NOMO-1 treated with DMSO at 0.1 percent for 48 hours (cell line): ENCODE measurements at regions not wholly inside any gene's neighbourhood (a gene's known extent, or its start where the extent isn't known, plus 50 kb on each side); places are given as distances from the start of the nearest gene placed in this dataset.

Source experiments
- DNase-seq: peaks from one replicate; lab custom pipeline; 2025; ENCODE audit not compliant: unreplicated experiment; lab: John Stamatoyannopoulos, UW

DNA sequence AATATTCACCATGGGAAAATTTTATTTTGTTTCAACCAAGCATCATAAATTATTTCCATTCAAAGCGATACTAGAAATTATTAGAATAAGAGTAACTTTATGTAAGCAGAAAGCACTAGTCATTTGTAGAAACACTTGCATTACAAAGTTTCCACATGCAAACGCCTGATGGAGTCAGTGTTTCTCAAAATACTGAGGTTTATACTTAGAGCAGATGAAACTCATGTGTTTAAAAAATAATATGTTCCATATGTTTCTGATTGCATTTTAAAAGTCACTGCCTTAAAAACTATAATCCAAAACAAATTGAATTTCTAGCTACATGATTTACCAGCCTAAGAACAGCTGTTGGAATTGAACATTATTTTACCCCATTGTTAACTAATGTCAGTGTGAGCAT, 1246.4 kb downstream of the SLC16A7 start:
- no peak for DNase-seq

GRCh38 chr12:60844101-60844500, 1248.3 kb downstream of the SLC16A7 start:
- DNase-seq, result no peak

DNA sequence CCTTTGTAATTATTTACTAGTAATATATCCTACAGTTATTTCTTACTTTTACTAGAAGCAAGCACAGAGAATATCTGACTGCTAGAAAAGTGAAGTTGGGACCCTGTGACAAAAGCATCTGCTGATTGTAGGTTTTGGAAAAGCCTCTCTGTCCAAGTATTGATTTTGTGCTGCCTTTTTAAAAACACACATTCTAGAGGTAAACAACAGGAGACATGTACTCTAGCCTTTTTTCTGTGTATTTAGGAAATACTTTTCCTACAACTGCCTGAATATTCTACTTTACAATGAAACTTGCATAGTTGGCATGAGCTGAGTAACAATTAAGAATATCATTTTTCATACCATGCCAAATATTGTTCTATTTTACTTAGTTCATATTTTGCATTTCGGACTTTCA, 1249.0 kb downstream of the SLC16A7 start:
- DNase-seq, result no peak

GRCh38 chr12:60845696-60846095, 1249.9 kb downstream of the SLC16A7 start:
- no peak for DNase-seq

- no peak for DNase-seq
Measured at GRCh38 chr12:60847281-60847680, 1251.5 kb downstream of the SLC16A7 start.

- no peak for DNase-seq
Measured at GRCh38 chr12:60849723-60850122, 1253.9 kb downstream of the SLC16A7 start.

DNA sequence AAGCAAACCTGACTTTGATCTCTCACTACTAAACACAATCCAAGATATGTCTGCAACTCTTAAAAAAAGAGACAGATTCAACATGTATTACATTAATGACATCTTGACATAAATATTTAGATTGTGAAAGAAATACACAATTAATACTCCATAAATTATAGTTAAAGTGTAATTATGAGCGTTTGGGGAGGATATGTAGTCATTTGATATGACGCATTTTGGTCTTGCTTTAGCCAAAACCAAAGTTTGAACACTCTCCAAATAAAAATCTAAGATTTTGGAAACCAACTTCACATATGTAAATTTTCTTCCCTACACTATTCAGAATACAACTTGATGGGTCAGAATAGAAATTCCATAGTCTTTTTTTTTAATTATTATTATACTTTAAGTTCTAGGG, 1257.6 kb downstream of the SLC16A7 start:
- no peak for DNase-seq

GRCh38 chr12:60863421-60863820, 1267.6 kb downstream of the SLC16A7 start:
- DNase-seq, result no peak

- DNase-seq, result no peak
Measured at GRCh38 chr12:60872219-60872618, 1276.4 kb downstream of the SLC16A7 start.

DNA sequence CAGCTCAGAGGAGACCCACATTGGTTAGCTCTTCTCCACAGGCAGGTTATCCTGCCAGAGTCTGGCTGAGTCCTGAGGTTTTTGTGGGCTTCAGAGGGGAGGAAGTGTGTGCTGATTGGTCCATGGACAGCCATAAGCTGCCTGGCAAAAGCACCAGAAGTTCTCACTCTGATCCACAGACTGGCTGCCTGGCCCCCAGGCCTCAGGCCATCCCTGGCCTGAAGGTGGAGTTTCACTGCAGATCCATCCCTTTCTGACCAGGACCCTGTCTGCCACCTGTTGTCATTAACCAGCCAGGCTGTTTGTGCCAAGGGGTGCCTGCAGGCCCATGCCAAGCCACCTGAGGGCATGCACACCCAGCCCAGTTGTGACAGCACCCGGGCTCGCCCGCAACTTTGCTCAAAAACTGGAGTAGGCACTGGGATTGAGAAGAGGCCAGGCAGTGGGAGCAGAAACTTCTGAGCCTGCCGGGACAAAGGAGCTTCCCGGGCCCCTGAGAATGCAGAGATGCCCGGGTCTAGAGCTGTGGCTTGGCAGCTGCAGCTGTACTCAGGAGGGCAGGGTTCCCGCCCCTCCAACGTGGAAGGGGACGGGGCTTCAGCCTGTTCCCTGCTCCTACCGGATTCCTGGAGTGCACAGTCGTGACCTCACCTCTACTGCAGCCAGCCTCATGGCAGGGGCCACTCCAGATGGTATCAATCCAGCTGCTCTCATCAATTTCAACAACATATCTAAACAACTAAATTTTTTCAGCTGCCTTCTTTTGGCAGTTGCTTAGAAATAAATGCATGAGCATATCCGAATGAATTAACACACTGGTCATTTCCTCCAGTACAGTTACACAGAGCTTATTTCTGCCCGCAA, 1277.3 kb downstream of the SLC16A7 start:
- DNase-seq, result no peak

DNA sequence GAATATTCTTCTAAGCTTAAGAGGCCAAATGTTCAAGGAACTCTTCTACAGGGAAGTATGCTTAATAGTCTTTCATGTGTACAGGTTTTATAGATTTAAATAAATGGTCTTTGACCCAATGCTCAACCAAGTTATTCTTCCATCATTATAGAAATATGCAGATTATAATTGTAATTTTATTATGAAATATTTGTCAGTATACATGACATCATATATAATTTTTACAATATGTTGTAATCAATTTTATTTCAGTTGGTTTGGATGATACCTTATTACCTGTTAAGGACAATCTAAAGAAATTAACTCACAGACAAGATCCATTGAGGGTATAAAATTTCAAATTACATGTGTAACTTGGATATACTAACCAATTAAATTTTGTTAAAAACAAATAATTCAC, 1278.3 kb downstream of the SLC16A7 start:
- DNase-seq, result no peak

GRCh38 chr12:60920841-60921495, 1325.1 kb downstream of the SLC16A7 start:
- no peak for DNase-seq

DNA sequence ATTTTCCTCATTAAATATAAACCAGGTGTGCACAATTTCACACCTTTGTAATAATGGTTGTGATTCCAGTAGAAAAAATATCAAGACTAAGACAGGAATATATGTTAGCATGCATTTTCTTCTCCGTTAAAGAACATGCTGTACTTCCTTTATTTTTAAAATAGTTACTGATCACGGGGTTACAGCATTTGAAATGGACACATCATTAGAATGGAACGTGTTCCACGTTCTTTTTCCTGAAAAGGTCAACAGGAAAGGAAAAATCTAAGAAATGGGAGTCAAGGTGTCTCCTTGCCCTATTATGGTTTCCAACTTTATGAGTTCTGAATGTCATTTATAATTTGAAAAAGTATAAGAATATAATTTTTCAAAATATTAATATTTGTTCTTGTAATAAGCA, 1325.7 kb downstream of the SLC16A7 start:
- DNase-seq, result no peak

- DNase-seq, result no peak
Measured at GRCh38 chr12:60926256-60926655, 1330.4 kb downstream of the SLC16A7 start.

DNA sequence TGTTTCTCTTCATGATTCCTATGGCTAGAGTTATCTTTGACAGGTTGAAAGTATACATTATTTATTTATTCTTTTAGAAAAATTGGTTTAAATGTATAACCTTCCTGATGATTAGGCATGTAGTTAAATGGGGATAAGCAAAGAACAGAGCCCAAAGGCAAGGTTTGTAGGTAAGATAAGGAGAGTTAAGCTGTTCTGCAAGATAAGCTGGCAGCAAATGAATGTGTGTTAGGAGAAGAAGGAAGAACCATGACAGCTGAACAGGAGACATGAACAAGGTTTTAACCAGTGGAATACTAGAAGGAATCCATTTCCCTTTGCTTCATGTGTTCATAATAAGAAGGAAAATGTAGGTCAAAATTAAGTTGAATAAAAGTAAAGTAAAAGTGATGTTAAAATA, 1330.1 kb upstream of the USP15 start:
- DNase-seq, result no peak

- no peak for DNase-seq
Measured at GRCh38 chr12:60935981-60936761, 1324.0 kb upstream of the USP15 start.

DNA sequence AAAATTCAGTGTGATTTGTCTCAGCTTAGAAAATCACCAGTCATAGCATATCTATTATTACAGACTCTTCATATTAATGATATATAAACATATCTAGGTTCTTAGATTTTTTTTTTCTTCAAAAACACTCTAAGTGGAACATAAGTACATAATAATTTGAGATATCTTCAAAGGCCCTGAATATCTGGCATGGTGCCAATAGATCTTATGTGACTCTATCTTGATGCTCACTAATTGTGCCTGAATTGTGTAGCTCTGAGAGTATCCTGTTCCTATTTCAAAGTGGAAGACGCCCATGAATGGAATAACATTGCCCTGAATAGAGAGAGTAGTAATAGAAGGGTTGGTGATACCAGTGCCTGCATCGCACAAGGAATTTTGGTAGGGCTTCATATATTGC, 1312.7 kb upstream of the USP15 start:
- DNase-seq, result no peak

- no peak for DNase-seq
Measured at GRCh38 chr12:60967128-60967527, 1293.1 kb upstream of the USP15 start.

DNA sequence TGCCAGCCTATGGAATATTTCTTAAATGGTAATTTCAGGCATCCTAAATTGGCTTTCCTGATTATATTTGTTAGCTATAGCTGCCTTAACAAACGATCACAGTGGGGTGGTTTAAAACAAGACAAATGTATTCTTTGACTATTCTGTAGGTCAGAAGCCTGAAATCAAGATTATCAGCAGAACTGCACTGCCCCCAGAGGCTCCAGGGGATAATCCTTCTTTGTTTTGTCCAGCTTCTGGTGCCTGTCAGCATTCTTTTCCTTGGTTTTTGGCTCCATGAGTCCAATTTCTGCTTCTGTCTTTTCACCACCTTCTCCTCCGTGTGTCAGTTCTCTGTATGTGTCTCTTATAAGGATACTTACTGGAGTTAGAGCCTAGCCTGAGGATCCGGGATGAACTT, 1282.2 kb upstream of the USP15 start:
- DNase-seq, result no peak

GRCh38 chr12:60980558-60980957, 1279.6 kb upstream of the USP15 start:
- no peak for DNase-seq

DNA sequence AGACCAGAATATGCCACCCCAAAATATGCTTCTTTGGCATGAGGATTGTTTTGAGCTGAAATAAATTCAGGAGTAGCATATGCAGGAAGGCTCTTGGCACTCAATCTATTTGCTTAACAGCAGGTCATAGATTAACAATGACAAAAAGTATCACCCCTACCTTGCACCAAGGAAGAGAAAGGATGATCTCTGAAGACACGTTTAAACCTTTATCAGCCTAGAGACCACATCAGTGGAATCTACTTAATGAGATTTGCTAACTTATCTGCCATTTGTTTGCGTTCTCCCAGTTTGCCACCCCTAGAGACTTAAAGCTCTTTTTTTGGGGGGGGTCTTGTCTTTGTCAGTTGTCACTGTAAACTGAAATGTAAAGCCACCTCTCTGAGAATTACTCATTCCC, 1278.7 kb upstream of the USP15 start:
- no peak for DNase-seq

- no peak for DNase-seq
Measured at GRCh38 chr12:60992087-60992486, 1268.1 kb upstream of the USP15 start.
